Stimulated activated CD8-positive, alpha-beta memory T cell treated with anti-CD3 and anti-CD28 coated beads, Interleukin-4, amount 100 ng/mL, for 4 hours (primary cell): ENCODE measurements at regions not wholly inside any gene's neighbourhood (a gene's known extent, or its start where the extent isn't known, plus 50 kb on each side); places are given as distances from the start of the nearest gene placed in this dataset.

Experiments used
- DNase-seq, 2 donors: peaks; one replicate each; pipeline ENCODE4 v3.0.0-alpha.2; 2020; ENCODE audit warnings: low read depth in 2 of 2, low spot score in 1 of 2

- no peak for DNase-seq
These were observed 404.6 kb upstream of the C2CD4B start for GRCh38 chr15:62569460-62570404.

DNA sequence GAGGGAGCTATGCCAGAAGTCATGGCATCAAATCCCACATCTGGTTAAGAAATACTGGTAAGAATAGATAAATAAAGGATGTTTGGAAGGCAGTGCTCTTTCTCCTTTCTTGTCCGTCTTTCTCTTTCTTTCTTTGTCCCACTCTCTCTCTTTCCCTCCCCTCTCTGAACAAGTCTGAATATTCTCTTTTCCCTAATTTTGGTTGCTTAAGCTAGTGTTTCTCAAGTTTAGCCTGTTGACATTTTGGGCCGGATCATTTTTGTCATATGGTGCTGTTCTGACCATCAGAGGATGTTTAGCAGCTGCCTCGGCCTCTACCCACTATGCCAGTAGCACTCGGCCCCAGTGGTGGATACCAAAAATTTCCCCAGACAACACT is 405.3 kb upstream of the C2CD4B start:
- DNase-seq: no peak

DNA sequence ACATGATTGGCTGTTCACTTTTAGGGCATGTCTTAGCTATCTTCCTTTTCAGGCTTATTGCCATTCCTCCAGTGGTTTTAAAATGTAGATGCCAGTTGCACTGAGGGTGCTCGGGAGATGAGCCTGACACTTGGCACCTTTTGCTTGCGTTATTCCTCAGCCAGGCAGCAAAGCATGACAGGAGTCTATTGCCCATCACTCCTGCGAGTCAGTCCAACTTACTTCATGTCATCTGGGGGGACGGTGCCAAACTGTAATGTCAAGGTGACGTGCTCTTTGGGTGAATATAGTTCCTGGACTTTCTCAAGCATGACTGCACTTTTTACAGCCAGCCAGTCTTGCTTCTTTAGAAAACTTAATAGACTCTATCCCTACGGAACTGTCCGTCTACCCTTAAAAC is 406.0 kb upstream of the C2CD4B start:
- DNase-seq: no peak

DNA sequence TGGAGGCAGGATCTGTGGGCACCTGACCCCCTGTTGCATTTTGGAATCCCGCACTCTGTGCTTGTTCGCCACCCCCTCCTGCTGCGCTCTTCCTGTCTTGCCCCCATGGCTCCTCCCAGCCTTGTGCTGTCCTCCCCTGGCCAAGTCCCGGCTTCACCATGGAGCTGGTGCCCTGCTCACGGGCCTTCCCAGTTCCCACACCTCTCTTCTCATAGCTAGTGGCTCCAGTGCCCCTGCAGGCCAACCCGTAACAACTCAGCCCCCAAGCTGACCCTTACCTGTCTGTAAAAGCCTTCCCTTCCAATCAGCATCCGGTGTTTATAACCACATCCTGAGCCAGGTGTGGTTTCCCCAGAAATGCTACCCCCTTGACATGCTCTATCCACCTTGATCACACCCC is 407.7 kb upstream of the C2CD4B start:
- DNase-seq: no peak

DNA sequence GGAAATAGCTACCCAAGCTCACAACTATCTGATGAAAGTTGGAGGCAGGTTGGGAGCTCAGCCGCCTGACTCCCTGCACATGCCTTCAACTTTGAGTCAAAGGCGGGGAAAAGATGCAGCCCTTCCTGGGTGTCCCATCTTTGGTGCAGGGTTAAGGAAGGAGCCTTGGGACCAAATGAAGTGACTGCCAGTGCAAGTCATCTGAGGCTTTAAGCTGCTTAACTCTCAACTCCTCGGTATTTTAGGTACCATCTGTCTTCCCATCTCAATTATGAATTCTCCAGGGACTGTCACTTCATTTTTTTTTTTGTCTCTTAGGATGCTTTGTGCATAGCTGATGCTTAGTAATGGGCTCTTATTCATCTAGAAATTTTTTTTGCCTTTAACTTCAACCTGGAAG is 408.8 kb upstream of the C2CD4B start:
- no peak for DNase-seq

GRCh38 chr15:62578546-62578945 is 413.5 kb upstream of the C2CD4B start:
- DNase-seq: no peak

GRCh38 chr15:62578960-62579359 is 413.9 kb upstream of the C2CD4B start:
- no peak for DNase-seq

DNA sequence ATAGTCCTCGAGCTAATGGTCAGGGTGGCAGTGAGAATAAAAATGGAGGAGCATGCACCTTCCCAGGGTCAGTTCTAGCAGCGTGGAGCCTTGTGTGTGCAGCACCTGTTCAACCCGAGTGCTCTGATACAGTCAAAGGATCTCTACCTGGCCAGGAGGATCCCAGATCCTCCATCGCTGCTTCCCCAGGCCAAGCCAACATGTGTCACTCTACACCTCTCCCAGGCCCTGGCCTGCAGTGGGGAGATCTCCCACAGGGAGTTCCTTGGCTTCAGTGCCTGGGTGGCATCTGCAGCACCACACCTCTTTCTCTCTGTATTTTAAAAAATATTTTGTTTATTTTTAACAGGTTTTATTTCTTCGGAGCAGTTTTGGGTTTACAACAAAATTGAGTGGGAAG is 414.8 kb upstream of the C2CD4B start:
- no peak for DNase-seq

- no peak for DNase-seq
These were observed 417.5 kb upstream of the C2CD4B start for GRCh38 chr15:62582580-62582979.

DNA sequence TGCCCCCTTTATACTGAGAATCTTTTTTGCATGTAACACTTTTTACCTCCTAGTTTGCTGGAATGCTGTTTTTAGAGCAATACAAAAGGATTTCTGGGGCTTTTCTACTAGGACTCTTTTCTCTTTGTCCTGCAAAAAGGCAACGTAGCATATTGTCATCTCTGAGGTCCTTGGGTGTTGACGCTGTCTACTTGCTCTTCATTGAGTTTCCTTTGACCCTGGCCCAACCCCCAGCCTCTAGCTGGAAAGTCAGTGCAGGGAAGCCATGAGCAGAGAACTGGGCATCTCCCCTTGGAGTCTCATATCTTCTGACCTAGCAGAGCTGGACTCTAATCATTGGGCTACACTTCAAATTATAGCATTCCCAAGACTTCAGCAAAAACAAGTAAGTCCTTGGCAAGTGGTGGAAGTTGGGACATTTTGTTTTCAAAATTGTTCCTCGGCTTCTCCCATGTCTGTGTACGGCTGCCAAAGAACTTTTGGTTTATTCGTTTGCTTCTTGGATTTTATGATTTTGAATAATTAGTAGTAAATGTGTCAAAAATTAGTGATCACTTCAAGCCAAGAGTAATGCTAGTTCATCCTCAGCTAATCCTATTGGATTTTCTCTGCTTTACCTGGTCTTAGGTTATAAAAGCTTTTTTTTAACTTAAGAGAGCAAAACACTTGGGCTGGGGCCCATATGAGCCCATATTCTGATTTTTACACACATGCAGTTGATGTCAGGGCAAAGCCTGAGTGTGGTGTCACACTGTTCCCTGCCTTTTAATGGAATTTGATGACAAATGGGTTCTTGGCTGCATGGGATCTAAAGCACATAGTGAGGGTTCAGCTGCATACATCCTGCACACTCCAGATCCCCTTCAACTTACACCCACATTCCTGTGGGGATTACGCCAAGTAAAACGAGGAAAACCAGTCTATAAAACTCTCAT is 419.5 kb upstream of the C2CD4B start:
- no peak for DNase-seq

DNA sequence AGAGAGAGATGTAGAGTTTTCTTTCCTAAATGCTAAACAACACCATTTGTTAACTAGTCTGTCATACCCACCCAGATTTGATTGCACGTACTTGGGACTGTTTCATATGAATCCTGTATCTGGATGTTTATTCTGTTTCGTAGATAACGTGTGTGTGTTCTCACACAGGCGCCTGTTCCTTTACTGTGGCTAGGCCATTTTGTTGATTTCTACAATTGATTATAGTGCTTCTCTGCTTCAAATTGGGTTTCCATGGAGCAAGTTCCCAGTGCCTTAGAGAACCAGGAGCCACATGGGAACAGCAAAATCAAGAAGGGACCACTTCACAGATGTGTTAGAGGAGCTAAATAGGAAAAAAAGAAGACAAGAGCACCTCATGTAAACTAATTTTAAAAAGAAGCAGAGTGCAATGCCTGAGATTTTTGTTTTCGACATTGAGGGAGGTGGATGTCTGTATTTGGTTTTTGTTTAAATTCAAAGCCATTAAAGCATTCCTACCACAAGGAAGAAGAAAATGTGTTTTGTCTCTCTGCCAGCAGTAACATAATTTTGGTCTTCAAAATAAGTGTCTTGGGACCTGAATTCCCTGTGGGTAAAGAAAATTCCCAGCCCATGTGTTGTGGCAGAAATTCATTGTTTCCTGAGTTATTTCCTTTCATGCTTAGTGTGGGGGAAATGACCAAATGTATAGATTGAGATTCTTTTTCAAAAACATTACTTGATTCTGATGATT is 424.0 kb upstream of the C2CD4B start:
- no peak for DNase-seq

DNA sequence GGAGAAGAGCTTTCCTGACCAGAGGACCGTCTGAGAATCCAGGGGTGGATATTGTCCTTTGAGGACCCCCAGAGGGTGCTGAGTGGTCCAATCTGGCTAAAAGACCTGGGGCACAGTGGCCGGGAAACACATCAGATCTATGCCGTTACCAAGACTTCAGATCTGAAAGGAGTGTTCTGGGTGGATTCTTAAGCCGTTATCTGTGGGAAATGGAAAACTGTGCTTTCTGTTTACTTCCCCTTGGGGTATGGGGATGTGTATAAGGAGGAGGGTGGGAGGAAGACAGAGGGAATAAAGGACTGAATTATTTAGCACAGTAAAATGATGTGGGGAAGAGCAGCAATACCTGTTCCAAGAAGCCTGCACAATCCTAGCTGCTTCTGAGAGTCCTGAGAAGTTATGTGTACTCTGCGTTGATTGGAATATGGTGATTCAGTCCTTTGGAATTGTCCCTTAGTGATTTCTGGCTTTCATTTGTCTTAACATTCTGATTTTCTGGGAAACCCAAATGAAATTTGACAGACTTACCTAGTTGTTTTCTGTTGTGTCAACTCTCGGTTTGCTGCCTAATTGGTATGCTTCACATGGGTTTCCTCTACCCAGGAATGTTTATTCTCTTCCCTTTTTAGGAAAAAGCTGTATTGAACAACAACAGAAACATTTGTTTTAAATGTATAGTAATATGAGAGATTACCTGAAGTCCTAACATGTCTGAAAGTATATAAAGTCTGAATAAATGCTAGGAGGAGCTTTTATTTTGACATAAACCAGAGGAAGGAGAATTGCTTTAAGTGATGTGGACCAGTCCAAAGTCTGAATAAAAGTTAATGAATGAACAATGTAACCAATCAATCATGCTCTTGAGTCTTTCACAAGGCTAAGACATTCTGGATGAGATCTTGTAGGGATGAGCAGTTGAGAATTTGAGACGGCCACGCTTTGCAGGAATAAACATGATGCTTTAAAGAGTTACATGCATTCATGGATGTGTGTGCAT is 427.1 kb upstream of the C2CD4B start:
- DNase-seq: no peak

GRCh38 chr15:62592920-62593319 is 427.8 kb upstream of the C2CD4B start:
- DNase-seq: no peak

GRCh38 chr15:62593681-62594399 is 428.8 kb upstream of the C2CD4B start:
- no peak for DNase-seq

GRCh38 chr15:62598217-62598616 is 433.1 kb upstream of the C2CD4B start:
- DNase-seq: no peak

GRCh38 chr15:62599791-62600777 is 435.0 kb upstream of the C2CD4B start:
- no peak for DNase-seq

GRCh38 chr15:62601777-62602545 is 436.9 kb upstream of the C2CD4B start:
- DNase-seq: no peak

- no peak for DNase-seq
These were observed 438.7 kb upstream of the C2CD4B start for GRCh38 chr15:62603742-62604141.
